NCI-H748 (cell line): ENCODE measurements at regions not wholly inside any gene's neighbourhood (a gene's known extent, or its start where the extent isn't known, plus 50 kb on each side); places are given as distances from the start of the nearest gene placed in this dataset.

Experiments used
- DNase-seq: peaks from one replicate; lab custom pipeline; 2025; ENCODE audit not compliant: unreplicated experiment; lab: John Stamatoyannopoulos, UW

- no peak for DNase-seq
These were observed 141.1 kb upstream of the ZXDA start for GRCh38 chrX:58051346-58051745.

- DNase-seq: no peak
These were observed 133.9 kb upstream of the ZXDA start for GRCh38 chrX:58044130-58044529.

GRCh38 chrX:58025979-58026378 lies 115.7 kb upstream of the ZXDA start:
- DNase-seq: peak; percentile 64

GRCh38 chrX:57985951-57986350 lies 75.7 kb upstream of the ZXDA start:
- DNase-seq: no peak

- no peak for DNase-seq
These were observed 74.4 kb upstream of the ZXDA start for GRCh38 chrX:57984620-57985019.

GRCh38 chrX:57977992-57978391 lies 67.7 kb upstream of the ZXDA start:
- peak; percentile 36 for DNase-seq

GRCh38 chrX:57964975-57965374 lies 54.7 kb upstream of the ZXDA start:
- DNase-seq: no peak
